Peyer's patch (tissue), 4 donors: ENCODE measurements at regions not wholly inside any gene's neighbourhood (a gene's known extent, or its start where the extent isn't known, plus 50 kb on each side); places are given as distances from the start of the nearest gene placed in this dataset.

ENCODE experiments used
- POLR2A ChIP-seq, 2 donors: fragments of 450-650 bp; IDR thresholded peaks; one replicate each; pipeline ENCODE4 v1.5.1; 2017; ENCODE audit warnings: antibody characterized with exemption in 2 of 2, mild to moderate bottlenecking in 2 of 2, moderate library complexity in 2 of 2
- TF ChIP-seq, protein P1 (sequence below), 6 experiments: fragments of 450-650 bp in 4 of 6; fragments of 200-600 bp in 2 of 6; sonication (generic) in 1 of 6; IDR thresholded peaks; one replicate each; pipeline ENCODE4 v1.5.1; 2017 to 2019; ENCODE audit warnings: antibody characterized with exemption in 6 of 6, mild to moderate bottlenecking in 3 of 6, moderate library complexity in 1 of 6

DNA sequence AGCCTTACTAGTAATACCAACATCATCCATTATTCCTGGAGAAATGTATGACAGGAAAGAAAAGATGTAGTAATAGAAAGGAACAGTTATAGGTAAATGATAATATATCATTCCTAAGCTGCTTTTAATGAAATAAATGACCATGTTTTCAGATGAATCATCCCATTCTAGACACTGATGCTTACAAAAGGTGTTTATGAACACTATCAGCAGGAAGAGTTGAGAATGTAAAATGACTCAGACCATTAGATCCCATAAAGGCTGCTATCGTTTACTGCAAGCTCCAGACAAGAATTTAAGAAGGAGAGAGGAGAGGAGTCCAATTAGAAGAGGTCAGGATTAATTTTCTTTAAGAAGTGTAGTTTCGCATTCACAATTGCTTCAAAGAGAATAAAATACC is 1033.5 kb downstream of the EFNA5 start:
- TF ChIP-seq, protein P1, sequence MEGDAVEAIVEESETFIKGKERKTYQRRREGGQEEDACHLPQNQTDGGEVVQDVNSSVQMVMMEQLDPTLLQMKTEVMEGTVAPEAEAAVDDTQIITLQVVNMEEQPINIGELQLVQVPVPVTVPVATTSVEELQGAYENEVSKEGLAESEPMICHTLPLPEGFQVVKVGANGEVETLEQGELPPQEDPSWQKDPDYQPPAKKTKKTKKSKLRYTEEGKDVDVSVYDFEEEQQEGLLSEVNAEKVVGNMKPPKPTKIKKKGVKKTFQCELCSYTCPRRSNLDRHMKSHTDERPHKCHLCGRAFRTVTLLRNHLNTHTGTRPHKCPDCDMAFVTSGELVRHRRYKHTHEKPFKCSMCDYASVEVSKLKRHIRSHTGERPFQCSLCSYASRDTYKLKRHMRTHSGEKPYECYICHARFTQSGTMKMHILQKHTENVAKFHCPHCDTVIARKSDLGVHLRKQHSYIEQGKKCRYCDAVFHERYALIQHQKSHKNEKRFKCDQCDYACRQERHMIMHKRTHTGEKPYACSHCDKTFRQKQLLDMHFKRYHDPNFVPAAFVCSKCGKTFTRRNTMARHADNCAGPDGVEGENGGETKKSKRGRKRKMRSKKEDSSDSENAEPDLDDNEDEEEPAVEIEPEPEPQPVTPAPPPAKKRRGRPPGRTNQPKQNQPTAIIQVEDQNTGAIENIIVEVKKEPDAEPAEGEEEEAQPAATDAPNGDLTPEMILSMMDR (IDR thresholded peaks at IDR 0.05), result no peak
- no peak for TF ChIP-seq POLR2A (IDR thresholded peaks at IDR 0.05)
